ENCODE measurements at regions not wholly inside any gene's neighbourhood (a gene's known extent, or its start where the extent isn't known, plus 50 kb on each side); places are given as distances from the start of the nearest gene placed in this dataset.
"Not testable (repeated sequence)": the region's sequence is repeated elsewhere in the genome, so short reads cannot be mapped to it uniquely, and the experiment has no call there.

- no peak for DNase-seq
These were observed 116.5 kb upstream of the FBXL7 start for GRCh38 chr5:15383469-15383868.

- no peak for DNase-seq
These were observed 117.0 kb upstream of the FBXL7 start for GRCh38 chr5:15383021-15383420.

- no peak for DNase-seq
These were observed 122.2 kb upstream of the FBXL7 start for GRCh38 chr5:15377573-15378340.

DNA sequence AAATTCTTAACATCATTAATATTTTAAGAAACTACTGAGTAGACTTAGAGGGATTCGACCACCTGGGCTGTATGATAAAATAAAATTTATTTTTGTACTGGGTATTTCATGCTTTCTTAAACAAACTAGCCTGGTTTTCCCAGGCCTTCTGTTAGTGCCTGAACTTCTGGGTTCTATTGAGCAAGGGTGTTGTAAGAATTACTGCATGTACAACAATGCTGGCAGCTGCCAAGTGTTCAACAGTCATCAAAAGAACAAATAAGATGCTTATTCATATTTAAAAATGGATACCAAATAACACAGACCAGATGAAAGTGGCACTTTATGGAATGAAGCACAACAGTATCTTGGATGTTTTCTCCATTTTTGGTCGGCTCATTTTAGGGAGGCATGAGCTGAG lies 123.2 kb upstream of the FBXL7 start:
- DNase-seq: no peak

GRCh38 chr5:15376088-15376487 lies 123.9 kb upstream of the FBXL7 start:
- DNase-seq: no peak

GRCh38 chr5:15375559-15375958 lies 124.4 kb upstream of the FBXL7 start:
- DNase-seq: no peak

- no peak for DNase-seq
These were observed 125.1 kb upstream of the FBXL7 start for GRCh38 chr5:15374886-15375285.

- DNase-seq: no peak
These were observed 126.8 kb upstream of the FBXL7 start for GRCh38 chr5:15373151-15373550.

DNA sequence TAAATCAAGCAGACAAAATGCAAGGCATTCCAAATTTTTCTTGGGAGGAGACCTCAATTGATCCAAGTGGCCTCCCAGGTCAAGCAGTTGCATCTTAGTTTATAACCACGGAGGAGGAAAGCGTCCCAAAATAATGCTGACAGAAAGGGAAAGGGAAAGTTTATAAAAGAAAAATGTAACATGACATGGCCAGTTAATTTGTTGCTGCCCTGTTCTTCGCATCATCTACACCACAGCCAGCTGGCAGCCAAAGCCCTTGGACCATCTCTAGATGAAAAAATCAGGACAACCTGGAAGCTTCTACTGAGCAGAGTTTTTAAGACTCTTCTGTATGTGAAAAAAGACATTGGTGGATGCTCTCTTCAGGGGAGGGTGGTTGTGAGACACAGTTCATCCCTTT lies 128.8 kb upstream of the FBXL7 start:
- no peak for DNase-seq

DNA sequence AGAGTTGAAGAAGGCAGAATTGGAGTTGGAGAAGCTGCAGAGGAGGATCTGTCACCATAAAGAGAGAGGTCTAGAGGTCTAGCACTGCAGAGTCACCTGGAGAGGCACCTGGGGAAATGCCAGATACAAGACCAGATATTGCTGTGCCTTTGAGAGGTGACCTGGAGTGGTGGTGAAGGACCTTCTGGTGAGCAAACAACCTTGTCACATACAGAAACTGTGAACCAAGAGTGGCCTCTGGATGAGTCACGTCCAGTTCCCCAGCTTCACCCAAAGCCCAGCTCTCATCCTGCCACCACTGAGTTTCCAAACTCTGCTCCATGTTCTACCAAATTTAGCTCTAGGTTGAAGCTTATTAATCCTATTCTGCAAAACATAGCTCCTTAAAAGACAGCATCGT lies 131.1 kb upstream of the FBXL7 start:
- no peak for DNase-seq

DNA sequence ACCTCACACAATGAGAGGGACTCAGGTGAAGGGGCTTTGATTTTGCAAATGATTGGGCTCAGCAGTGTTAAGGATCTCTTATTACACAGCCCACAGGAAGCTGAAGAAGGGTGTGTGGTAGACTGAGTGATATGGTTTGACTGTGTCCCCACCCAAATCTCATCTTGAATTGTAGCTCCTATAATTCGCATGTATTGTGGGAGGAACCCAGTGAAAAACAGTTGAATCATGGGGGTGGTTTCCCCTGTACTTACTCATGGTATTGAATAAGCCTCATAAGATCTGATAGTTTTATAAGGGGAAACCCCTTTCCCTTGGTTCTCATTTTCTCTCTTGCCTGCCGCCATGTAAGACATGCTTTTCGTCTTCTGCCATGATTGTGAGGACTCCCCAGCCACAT lies 132.5 kb upstream of the FBXL7 start:
- no peak for DNase-seq

DNA sequence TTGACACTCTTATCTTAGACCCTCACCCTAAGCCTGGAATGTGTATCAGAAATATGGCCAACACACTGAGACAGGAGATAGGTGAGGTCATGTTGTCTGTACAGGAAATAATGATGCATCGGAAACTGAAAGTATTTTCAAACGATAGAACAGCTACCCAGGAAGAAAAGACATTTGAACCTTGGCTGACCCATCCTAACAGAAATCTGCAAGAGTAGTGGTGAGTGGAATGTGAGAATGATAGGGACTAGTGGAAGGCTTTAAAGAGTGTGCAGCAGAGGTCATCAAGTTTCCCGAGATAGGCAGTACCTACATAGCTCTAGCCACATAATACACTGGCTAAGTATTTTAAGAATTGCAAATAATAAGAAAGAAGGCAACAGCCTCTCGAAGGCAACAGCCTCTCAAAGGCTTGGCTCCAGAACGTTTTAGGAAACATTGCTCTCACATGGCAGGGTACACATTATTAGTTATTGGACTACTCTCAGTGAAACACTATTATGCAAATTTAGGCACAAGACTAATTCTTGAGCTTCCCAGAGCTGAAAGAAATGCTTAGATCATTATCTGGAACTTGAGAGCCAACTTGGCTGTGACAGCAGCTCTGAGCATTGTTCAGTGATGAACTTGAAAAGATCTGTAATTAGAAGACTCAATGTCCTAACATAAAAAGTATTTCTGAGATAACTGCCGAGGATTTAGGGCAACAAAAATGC lies 133.1 kb upstream of the FBXL7 start:
- no peak for DNase-seq

GRCh38 chr5:15365070-15365469 lies 134.9 kb upstream of the FBXL7 start:
- no peak for DNase-seq

DNA sequence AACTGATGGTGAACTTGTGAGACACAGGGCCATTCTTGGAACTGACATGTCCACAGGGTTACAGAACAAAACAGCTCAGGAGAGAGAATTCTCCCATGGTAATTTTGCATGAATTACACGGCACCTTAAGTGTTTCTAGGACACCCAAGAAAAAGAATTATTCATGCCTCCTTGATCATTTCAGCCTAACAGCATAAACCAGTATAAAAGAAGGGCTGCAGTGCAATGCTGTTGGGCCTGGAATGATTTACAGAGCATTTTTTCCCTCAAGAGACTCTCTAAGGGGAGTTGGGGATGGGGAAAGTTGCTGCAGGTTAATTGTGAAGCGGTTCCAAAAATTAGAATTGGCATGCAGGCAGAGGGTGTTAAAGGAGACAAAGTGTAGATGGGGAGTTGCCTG lies 136.4 kb upstream of the FBXL7 start:
- no peak for DNase-seq

GRCh38 chr5:15357092-15357453 lies 142.9 kb upstream of the FBXL7 start:
- not testable (repeated sequence) for DNase-seq

DNA sequence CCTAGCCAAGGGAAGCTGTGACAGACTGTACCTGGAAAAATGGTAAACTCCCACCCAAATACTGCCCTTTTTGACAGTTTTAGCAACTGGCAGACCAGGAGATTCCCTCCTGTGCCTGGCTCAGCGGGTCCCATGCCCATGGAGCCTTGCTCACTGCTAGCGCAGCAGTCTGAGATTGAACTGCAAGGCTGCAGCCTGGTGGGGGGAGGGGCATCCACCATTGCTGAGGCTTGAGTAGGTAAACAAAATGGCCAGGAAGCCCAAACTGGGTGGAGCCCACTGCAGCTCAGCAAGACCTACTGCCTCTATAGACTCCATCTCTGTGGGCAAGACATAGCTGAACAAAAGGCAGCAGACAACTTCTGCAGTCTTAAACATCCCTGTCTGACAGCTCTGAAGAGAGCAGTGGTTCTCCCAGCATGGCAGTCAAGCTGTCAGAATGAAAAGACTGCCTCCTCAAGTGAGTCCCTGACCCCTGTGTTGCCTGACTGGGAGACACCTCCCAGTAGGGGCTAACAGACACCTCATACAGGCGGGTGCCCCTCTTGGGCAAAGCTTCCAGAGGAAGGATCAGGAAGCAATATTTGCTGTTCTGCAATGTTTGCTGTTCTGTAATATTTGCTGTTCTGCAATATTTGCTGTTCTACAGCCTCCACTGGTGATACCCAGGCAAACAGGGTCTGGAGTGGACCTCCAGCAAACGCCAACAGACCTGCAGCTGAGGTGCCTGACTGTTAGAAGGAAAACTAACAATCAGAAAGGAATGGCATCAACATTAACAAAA lies 143.5 kb upstream of the FBXL7 start:
- not testable (repeated sequence) for DNase-seq

DNA sequence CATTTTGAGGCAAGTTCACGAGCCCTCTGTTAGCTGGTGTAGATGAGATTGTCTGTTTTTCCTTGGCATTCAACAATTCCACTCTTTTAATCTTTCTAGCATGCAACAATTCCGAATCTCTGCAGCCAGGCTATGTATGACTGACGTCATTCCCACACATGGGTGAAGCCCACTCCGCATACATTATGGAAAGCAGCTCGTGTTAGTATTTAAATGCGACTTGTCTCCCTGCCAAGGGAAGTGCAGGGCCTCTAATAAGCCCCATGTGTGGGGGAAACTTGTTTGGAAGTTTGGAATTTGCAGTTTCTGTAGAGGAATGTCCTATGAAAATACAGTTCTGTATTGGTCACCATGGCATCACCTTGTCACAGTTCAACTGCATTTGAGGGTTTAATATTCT lies 146.0 kb upstream of the FBXL7 start:
- no peak for DNase-seq

DNA sequence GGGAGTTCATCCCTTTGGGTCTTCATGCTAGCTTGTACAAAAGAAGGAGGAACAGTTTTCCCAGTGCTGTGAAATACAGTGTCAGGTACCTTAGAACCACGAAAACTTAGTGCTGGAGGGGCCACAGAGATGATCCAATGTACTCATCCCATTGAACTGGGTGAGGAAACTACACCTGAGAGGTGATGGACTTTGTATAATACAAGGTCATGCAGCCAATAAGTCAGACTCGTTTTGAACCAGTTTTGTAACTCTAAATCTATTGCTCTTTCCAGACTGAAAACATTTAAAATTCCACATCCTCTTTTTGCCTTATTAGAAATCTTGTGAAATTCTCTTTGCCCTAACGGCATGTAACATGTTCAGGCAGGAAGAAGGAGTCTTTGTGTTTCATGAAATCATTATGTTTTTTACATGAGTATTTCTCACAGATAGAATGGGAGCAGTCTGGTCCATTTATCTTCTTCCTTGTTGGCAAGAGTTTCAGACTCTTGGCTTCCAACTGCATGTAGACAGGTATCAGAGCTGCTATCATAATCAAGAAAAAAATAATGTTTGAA lies 146.8 kb upstream of the FBXL7 start:
- no peak for DNase-seq

DNA sequence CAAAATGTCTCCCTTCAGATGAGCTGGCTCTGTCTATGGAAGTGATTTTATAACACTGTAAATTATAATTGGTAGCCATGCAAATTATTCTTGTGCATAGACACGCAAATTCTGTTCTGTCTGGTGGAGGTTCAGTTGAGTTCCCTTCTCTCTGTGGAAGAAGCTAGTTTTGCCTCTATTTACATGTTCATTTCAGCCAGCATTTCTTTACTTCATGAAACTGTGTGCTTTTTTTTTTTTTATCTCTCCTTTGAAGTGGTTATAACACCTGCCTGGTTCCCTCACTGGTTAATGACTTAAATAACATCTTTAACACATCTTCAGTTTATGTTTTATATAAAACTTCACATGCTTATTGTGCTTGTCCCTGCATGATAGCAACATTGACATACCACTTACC lies 149.4 kb upstream of the FBXL7 start:
- no peak for DNase-seq

DNA sequence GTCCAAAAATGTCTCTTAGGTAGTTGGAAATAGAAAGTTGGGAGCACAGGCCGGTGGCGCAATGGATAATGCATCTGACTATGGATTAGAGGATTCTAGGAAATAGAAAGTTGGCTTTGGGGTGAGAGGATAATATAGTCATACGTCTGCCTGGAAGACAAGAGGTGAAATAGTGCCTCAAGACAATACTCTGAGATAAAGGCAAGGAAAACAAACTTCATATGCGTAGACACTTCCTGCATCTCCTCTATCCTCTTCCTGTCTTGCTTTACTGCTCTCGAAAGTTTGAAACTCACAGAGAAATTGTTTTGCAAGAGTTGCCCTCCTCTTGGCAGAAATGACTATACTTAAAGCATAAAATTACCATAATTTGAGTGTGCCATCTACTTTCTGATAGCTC lies 153.2 kb upstream of the FBXL7 start:
- no peak for DNase-seq

DNA sequence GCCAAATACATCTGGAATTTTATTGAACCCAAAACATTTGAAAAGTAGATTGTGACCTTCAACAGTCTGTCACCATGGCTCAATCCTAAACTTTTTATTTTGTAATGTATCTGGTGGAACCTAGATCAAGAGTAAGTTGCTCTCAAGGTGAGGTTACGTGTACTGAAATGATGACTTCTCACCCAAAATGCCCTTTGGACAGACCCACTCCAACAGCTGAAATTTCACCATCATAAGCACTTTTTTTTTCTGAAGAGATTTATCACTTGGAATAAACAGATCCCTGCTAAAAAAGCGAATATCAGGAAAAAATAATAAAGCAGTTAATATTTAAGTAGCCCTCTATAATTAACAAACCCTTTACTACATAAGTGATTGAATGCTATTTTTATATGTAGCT lies 155.0 kb upstream of the FBXL7 start:
- DNase-seq: no peak

DNA sequence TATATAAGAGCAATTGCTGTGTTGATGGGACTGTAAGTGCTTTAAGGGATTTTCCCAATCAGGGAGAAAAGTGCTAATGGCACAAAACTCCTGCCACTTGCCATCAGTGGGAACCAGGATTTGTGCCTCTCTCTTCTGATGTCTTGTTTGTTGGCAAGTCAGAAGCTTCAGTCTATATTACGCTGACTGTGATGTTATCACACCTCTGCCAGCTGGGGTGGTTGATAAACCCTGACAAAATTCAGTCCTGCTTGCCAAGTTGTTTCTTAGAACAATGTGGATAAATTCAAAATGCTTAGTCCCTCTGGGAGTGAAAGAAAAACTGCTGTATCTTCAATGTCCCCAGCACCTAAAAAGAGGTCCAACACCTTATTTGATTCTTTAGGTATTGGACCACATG lies 161.4 kb upstream of the FBXL7 start:
- DNase-seq: no peak

- DNase-seq: no peak
These were observed 165.3 kb upstream of the FBXL7 start for GRCh38 chr5:15334551-15335266.
